Activated naive CD4-positive, alpha-beta T cell treated with anti-CD3 and anti-CD28 coated beads, Interleukin-2, amount 50 U/mL, for 24 hours (primary cell): ENCODE measurements at regions not wholly inside any gene's neighbourhood (a gene's known extent, or its start where the extent isn't known, plus 50 kb on each side); places are given as distances from the start of the nearest gene placed in this dataset.

ENCODE experiments used
- H3K27ac Mint-ChIP-seq: one replicate; pipeline ENCODE4 v1.8.0; 2021; ENCODE audit warnings: mild to moderate bottlenecking, mixed read lengths
- H3K27me3 Mint-ChIP-seq: one replicate; pipeline ENCODE4 v1.8.0; 2021; ENCODE audit warnings: mixed read lengths
- H3K36me3 Mint-ChIP-seq: one replicate; pipeline ENCODE4 v1.8.0; 2021; ENCODE audit warnings: mixed read lengths
- H3K4me1 Mint-ChIP-seq: one replicate; pipeline ENCODE4 v1.8.0; 2021; ENCODE audit warnings: mixed read lengths
- H3K4me3 Mint-ChIP-seq: one replicate; pipeline ENCODE4 v1.8.0; 2021; ENCODE audit warnings: mild to moderate bottlenecking, mixed read lengths
- H3K9me3 Mint-ChIP-seq: one replicate; pipeline ENCODE4 v1.8.0; 2021; ENCODE audit warnings: mixed read lengths

- Mint-ChIP-seq H3K27ac (no peak overlapping the region), H3K4me3 (no peak overlapping the region), H3K4me1 (peaks cover 4% of the 10 kb centered on the region), H3K36me3 (no peaks in the 10 kb centered on the region), H3K27me3 (no peaks in the 10 kb centered on the region), H3K9me3 (no peaks in the 10 kb centered on the region)
Measured at GRCh38 chr7:121490309-121490708, 94.2 kb upstream of the FAM3C start.

DNA sequence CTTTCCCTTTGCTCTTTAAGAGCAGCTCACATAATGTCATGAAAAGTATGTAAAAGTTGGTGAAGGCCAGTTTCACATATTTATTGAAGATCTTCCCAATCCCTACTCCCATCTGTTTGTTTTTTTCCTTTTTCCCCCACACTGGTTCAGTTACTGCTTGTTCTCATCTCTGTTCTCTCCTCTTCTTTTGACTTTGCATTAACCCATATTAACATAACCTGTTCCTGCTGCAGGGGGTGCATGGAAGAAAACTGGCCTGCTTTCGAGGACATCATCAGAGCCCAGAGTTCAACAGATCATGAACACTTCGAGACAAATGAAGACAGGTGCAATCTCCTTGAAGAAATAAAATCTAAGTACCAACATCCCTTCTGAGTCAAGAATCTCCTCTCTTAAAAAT, 93.3 kb upstream of the FAM3C start:
- Mint-ChIP-seq H3K9me3 (no peaks in the 10 kb centered on the region), H3K27me3 (no peaks in the 10 kb centered on the region), H3K4me3 (no peak overlapping the region), H3K36me3 (no peaks in the 10 kb centered on the region), H3K4me1 (peaks cover 4% of the 10 kb centered on the region), H3K27ac (no peak overlapping the region)

DNA sequence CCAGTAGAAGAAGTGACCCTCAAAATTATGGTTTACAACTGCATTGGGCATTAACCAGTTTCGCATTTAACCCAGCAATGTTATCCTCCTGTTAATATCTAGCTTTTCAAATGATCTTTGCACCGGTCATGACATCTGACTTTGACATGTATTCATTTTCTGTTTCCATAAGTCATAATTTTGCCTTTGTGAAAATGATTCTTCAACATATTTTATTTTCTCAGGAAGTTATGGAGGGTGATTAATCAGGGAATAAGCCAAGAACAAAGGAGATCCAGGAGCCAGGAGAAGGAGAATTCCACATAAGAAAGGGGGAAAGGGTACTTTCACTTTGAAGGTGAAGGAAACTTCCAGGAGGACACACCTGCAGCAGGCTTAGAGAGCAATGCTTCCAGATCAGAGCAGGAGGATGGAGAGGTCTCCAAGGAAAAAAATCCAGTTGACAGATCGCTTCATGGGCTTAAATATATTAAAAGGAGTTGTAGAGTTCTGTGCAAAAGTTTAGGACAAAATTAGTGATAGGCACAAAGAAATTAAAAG, 92.1 kb upstream of the FAM3C start:
- peaks cover 4% of the 10 kb centered on the region for H3K4me1 Mint-ChIP-seq
- H3K4me3 Mint-ChIP-seq: no peak overlapping the region
- H3K36me3 Mint-ChIP-seq: no peaks in the 10 kb centered on the region
- H3K27ac Mint-ChIP-seq: peak overlapping the region; percentile 48
- H3K27me3 Mint-ChIP-seq: no peaks in the 10 kb centered on the region
- H3K9me3 Mint-ChIP-seq: no peaks in the 10 kb centered on the region

GRCh38 chr7:121486590-121486989, 90.5 kb upstream of the FAM3C start:
- H3K36me3 Mint-ChIP-seq: no peaks in the 10 kb centered on the region
- no peak overlapping the region for H3K27ac Mint-ChIP-seq
- H3K4me3 Mint-ChIP-seq: no peak overlapping the region
- H3K27me3 Mint-ChIP-seq: no peaks in the 10 kb centered on the region
- H3K4me1 Mint-ChIP-seq: peaks cover 10% of the 10 kb centered on the region
- H3K9me3 Mint-ChIP-seq: no peaks in the 10 kb centered on the region

- peaks cover 10% of the 10 kb centered on the region for H3K4me1 Mint-ChIP-seq
- H3K27ac Mint-ChIP-seq: no peak overlapping the region
- H3K4me3 Mint-ChIP-seq: no peak overlapping the region
- no peaks in the 10 kb centered on the region for H3K9me3 Mint-ChIP-seq
- no peaks in the 10 kb centered on the region for H3K36me3 Mint-ChIP-seq
- no peaks in the 10 kb centered on the region for H3K27me3 Mint-ChIP-seq
Measured at GRCh38 chr7:121485467-121486243, 89.5 kb upstream of the FAM3C start.

DNA sequence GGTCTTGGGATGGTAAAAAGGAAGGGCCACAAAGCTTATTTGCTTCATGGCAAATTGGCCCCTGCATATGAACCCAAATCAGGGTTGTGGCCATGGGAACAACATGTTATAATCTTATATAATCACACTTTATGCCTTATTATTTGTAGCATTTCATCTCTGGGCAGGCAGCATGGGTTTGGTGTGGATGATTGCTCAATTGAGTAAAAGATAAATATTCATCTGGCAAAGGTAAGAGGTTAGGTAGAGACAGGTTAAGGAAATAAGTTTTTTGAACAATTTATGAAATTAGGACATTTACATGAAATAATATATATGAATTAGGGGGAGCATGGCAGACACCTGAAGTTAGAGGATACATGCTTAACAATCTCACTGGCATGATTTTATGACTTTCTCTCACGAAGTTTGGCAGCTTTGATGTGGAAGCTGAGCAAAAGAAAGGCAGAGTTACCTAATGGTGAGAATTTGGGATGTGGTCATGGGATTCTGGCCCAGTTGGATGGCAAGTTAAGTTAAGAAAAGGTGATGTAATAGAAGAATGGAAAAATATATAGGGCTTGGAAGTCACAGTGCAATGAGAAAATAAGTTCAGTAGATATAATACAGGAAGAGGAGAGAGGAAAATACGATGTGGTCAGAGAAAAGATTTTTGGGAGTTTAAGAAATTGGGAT, 88.1 kb upstream of the FAM3C start:
- no peaks in the 10 kb centered on the region for H3K27me3 Mint-ChIP-seq
- H3K4me3 Mint-ChIP-seq: no peak overlapping the region
- H3K27ac Mint-ChIP-seq: no peak overlapping the region

GRCh38 chr7:121480566-121481335, 84.6 kb upstream of the FAM3C start:
- Mint-ChIP-seq H3K4me3 (no peak overlapping the region), H3K4me1 (peaks cover 7% of the 10 kb centered on the region), H3K27me3 (no peaks in the 10 kb centered on the region), H3K9me3 (no peaks in the 10 kb centered on the region), H3K27ac (no peak overlapping the region), H3K36me3 (no peaks in the 10 kb centered on the region)

More for the DNA sequence above, 88.1 kb upstream of the FAM3C start:
- H3K36me3 Mint-ChIP-seq: no peaks in the 10 kb centered on the region
- peaks cover 10% of the 10 kb centered on the region for H3K4me1 Mint-ChIP-seq
- no peaks in the 10 kb centered on the region for H3K9me3 Mint-ChIP-seq

- no peak overlapping the region for H3K4me3 Mint-ChIP-seq
- peaks cover 7% of the 10 kb centered on the region for H3K4me1 Mint-ChIP-seq
- H3K27me3 Mint-ChIP-seq: no peaks in the 10 kb centered on the region
- H3K27ac Mint-ChIP-seq: no peak overlapping the region
- no peaks in the 10 kb centered on the region for H3K36me3 Mint-ChIP-seq
- H3K9me3 Mint-ChIP-seq: no peaks in the 10 kb centered on the region
Measured at GRCh38 chr7:121480058-121480457, 84.0 kb upstream of the FAM3C start.

- peaks cover 7% of the 10 kb centered on the region for H3K4me1 Mint-ChIP-seq
- H3K27ac Mint-ChIP-seq: no peak overlapping the region
- H3K27me3 Mint-ChIP-seq: no peaks in the 10 kb centered on the region
- no peaks in the 10 kb centered on the region for H3K36me3 Mint-ChIP-seq
- H3K4me3 Mint-ChIP-seq: no peak overlapping the region
- no peaks in the 10 kb centered on the region for H3K9me3 Mint-ChIP-seq
Measured at GRCh38 chr7:121479466-121479865, 83.4 kb upstream of the FAM3C start.

DNA sequence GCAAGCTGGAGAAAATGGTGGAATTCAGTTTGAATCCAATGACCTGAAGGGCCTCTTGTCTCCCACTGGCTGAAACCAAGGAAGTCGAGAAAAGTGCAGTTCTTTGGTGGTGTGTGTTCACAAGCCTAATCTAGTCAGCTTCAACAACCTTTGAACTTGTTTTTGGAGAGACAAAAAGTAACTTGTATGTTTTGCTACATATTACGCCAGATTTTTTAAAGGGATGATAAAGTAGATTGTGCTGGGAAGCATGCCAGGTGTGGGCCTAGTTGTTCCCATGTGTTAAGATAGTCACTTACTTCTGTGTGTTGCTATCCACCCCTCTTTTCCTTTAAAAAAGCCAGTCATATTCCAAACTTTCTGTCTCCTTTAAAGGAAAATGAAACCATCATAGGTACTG, 79.7 kb upstream of the FAM3C start:
- no peaks in the 10 kb centered on the region for H3K9me3 Mint-ChIP-seq
- H3K4me3 Mint-ChIP-seq: no peak overlapping the region
- no peaks in the 10 kb centered on the region for H3K36me3 Mint-ChIP-seq
- H3K27ac Mint-ChIP-seq: no peak overlapping the region
- H3K4me1 Mint-ChIP-seq: no peaks in the 10 kb centered on the region
- no peaks in the 10 kb centered on the region for H3K27me3 Mint-ChIP-seq

DNA sequence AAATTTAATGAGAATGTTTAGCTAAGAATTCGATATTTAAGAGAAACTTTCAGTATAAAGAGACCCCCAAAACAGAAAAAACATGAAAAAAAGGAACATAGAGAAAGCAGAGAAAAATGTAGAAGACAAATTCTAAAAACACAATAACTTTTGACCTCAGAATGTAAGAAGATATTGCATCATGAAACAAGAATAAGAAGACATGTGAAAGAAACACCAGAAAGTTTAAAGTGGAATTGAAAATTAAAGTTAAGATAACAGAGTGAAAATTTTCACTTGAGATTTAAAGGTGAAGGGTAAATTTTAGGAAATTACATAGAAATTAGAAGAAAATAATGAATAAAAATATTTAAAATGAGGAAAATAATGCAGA, 78.2 kb upstream of the FAM3C start:
- Mint-ChIP-seq H3K27ac (no peak overlapping the region), H3K36me3 (no peaks in the 10 kb centered on the region), H3K4me3 (no peak overlapping the region), H3K4me1 (no peaks in the 10 kb centered on the region), H3K9me3 (no peaks in the 10 kb centered on the region), H3K27me3 (no peaks in the 10 kb centered on the region)

DNA sequence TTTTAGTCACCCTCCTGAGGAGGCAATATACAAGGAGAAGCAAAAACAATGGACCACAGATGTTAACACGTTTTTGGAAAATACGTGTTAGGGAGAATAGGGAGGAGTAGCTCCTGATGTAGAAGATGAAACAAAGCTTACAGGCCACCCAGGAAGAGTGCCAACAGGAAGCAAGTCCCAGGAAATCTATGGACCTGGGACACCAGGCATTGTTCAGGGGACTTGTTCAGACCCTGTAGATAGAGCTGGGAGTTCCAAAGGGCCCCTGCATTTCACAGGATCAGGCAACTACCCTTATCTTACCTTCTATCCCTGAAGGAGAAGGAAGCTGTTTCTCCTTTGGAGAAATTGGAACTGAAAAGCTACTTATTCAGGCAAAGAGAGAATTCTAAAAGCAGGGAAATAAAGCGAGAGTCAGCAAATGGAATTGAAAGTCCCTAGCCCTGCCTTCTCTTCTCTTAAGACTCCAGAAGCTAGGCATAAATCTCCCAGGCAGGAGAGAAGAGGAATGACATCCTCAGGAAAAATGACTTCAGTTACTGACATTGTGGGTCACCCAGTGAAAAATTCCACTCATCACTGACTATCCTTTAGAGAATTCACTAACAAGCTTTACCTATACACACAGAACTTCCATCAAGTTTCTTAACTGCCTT, 77.7 kb upstream of the FAM3C start:
- Mint-ChIP-seq H3K4me1 (no peaks in the 10 kb centered on the region), H3K4me3 (no peak overlapping the region), H3K27me3 (no peaks in the 10 kb centered on the region), H3K36me3 (no peaks in the 10 kb centered on the region), H3K27ac (no peak overlapping the region), H3K9me3 (no peaks in the 10 kb centered on the region)

- Mint-ChIP-seq H3K27ac (no peak overlapping the region), H3K36me3 (no peaks in the 10 kb centered on the region), H3K4me1 (no peaks in the 10 kb centered on the region), H3K27me3 (no peaks in the 10 kb centered on the region), H3K9me3 (no peaks in the 10 kb centered on the region), H3K4me3 (no peak overlapping the region)
Measured at GRCh38 chr7:121466455-121466854, 70.3 kb upstream of the FAM3C start.

DNA sequence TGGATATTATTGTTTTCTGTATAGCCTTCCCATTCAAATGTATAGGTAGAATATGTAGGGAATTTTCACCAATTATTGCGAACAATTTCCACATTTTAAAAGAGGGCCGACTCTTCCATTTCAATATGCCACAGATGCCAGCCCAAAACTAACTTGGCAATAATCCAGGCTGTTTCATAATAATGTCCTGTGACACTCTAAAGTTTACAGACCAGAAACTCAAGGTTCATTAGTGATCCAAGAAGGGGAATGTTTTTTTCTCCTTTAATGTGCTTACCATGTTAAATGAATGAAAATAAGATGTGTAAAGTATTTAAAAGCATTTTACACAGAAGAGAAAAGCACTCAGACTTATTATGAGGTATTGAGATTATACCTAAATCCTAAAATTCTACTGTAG, 63.0 kb upstream of the FAM3C start:
- Mint-ChIP-seq H3K36me3 (peaks cover 2% of the 10 kb centered on the region), H3K27me3 (peaks cover 2% of the 10 kb centered on the region), H3K9me3 (no peaks in the 10 kb centered on the region), H3K4me1 (no peaks in the 10 kb centered on the region), H3K4me3 (no peak overlapping the region), H3K27ac (no peak overlapping the region)

DNA sequence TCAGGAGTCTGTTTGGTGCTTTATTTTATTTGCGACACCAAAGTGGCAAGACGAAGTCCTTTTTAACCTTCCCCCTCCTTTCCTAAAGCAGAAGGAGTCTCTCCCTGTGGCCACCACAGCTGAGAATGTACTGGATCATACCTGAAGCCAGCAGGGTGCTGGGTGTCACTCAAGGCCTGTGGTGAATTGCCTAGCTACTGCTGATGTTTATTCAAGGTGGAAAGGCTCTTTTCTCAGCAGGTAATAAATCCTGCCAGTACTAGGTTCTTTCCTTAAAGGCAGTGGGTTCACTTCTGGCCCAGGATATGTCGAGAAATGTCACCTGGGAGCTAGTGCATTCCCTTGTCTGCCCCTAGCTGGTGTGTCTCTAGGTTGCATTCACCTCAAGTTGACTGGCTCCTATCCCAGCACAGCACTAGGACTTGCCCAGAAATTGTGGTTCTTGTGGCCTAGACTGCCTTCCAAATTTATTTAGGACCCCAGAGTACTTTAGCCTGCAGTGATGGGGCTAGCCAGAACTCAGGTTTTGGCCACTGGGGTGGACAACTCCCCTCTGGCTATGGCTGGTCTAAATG, 60.8 kb upstream of the FAM3C start:
- no peaks in the 10 kb centered on the region for H3K9me3 Mint-ChIP-seq
- peaks cover 2% of the 10 kb centered on the region for H3K27me3 Mint-ChIP-seq
- H3K4me3 Mint-ChIP-seq: no peak overlapping the region
- H3K27ac Mint-ChIP-seq: no peak overlapping the region
- peaks cover 3% of the 10 kb centered on the region for H3K36me3 Mint-ChIP-seq
- H3K4me1 Mint-ChIP-seq: no peaks in the 10 kb centered on the region
